ENCODE measurements at regions not wholly inside any gene's neighbourhood (a gene's known extent, or its start where the extent isn't known, plus 50 kb on each side); places are given as distances from the start of the nearest gene placed in this dataset.

- DNase-seq (ENCODE audit: extremely low spot score) = no peak
- CTCF ChIA-PET = no interaction called here
- POLR2A ChIA-PET = no interaction called here
- no peak for TF ChIP-seq FOXK2 (IDR thresholded peaks at IDR 0.05)
- TF ChIP-seq CTBP1 (IDR thresholded peaks at IDR 0.05; ENCODE audit: borderline replicate concordance) = no peak
- no peak for TF ChIP-seq LEF1 (IDR thresholded peaks at IDR 0.05; ENCODE audit: borderline replicate concordance)
- no peak for TF ChIP-seq NFRKB (IDR thresholded peaks at IDR 0.05)
- no peak for TF ChIP-seq ZNF384 (IDR thresholded peaks at IDR 0.05)
- no peak for TF ChIP-seq FOXA1 (IDR thresholded peaks at IDR 0.05)
- TF ChIP-seq TARDBP (IDR thresholded peaks at IDR 0.05) = no peak
- TF ChIP-seq SUZ12 (IDR thresholded peaks at IDR 0.05) = no peak
- TF ChIP-seq ELF4 (IDR thresholded peaks at IDR 0.05) = no peak
- TF ChIP-seq ARNT (IDR thresholded peaks at IDR 0.05) = no peak
Observed at GRCh38 chr18:38459131-38459994, 893.8 kb upstream of the CELF4 start.

DNA sequence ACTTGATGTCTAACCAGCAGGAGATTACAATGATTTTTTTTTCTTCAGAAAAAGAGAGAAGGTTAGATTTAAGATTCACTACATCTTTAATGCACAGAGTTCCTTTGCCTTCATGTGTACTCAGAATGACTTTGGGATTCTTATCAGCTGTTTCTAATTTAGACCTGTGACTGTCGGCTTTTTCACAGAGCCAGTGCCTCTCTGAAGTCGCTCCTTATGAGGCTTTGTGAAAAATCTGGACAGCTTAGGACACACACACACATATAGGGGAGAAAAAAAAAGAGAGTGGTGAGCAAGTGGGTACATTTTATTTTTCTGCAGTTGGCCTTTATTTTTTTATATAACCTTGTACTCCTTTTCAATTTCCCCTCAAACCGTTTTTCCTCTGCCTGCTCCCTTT is 893.1 kb upstream of the CELF4 start:
- CTCF ChIA-PET = no interaction called here
- POLR2A ChIA-PET = no interaction called here
- no peak for DNase-seq (ENCODE audit: extremely low spot score)
- no peak for TF ChIP-seq BHLHE40 (IDR thresholded peaks at IDR 0.05; ENCODE audit: borderline replicate concordance)
- TF ChIP-seq ZNF384 (IDR thresholded peaks at IDR 0.05) = no peak
- no peak for TF ChIP-seq NFRKB (IDR thresholded peaks at IDR 0.05)
- TF ChIP-seq L3MBTL2 (conservative IDR thresholded peaks at IDR 0.05) = no peak
- no peak for TF ChIP-seq ARNT (IDR thresholded peaks at IDR 0.05)
- no peak for TF ChIP-seq CTBP1 (IDR thresholded peaks at IDR 0.05; ENCODE audit: borderline replicate concordance)
- no peak for TF ChIP-seq SUZ12 (IDR thresholded peaks at IDR 0.05)
- no peak for TF ChIP-seq PKNOX1 (IDR thresholded peaks at IDR 0.05)
- no peak for TF ChIP-seq FOXK2 (IDR thresholded peaks at IDR 0.05)
- TF ChIP-seq HDGF (IDR thresholded peaks at IDR 0.05; ENCODE audit: borderline replicate concordance) = no peak
- no peak for TF ChIP-seq TARDBP (IDR thresholded peaks at IDR 0.05)
- no peak for TF ChIP-seq FOXM1 (IDR thresholded peaks at IDR 0.05; ENCODE audit: borderline replicate concordance)
- no peak for TF ChIP-seq FOXA1 (IDR thresholded peaks at IDR 0.05)
- no peak for TF ChIP-seq SP1 (IDR thresholded peaks at IDR 0.05)
- no peak for TF ChIP-seq LEF1 (IDR thresholded peaks at IDR 0.05; ENCODE audit: borderline replicate concordance)

GRCh38 chr18:38456253-38456652 is 890.7 kb upstream of the CELF4 start:
- ChIA-PET POLR2A (no interaction called here), CTCF (no interaction called here)
- TF ChIP-seq FOXM1 (IDR thresholded peaks at IDR 0.05; ENCODE audit: borderline replicate concordance) = no peak
- TF ChIP-seq CTBP1 (IDR thresholded peaks at IDR 0.05; ENCODE audit: borderline replicate concordance) = no peak
- TF ChIP-seq TARDBP (IDR thresholded peaks at IDR 0.05) = no peak
- no peak for TF ChIP-seq LEF1 (IDR thresholded peaks at IDR 0.05; ENCODE audit: borderline replicate concordance)
- no peak for TF ChIP-seq SP1 (IDR thresholded peaks at IDR 0.05)
- TF ChIP-seq ELF4 (IDR thresholded peaks at IDR 0.05) = no peak
- no peak for TF ChIP-seq HDGF (IDR thresholded peaks at IDR 0.05; ENCODE audit: borderline replicate concordance)
- no peak for TF ChIP-seq FOXK2 (IDR thresholded peaks at IDR 0.05)
- TF ChIP-seq PKNOX1 (IDR thresholded peaks at IDR 0.05) = no peak
- TF ChIP-seq ZNF384 (IDR thresholded peaks at IDR 0.05) = no peak
- no peak for TF ChIP-seq L3MBTL2 (conservative IDR thresholded peaks at IDR 0.05)
- TF ChIP-seq SUZ12 (IDR thresholded peaks at IDR 0.05) = no peak
- no peak for DNase-seq (ENCODE audit: extremely low spot score)

GRCh38 chr18:38454764-38455469 is 889.3 kb upstream of the CELF4 start:
- TF ChIP-seq PKNOX1 (IDR thresholded peaks at IDR 0.05) (0 out of 2 replicates have a peak, but pooled peaks have one; percentile 42), ELF4 (IDR thresholded peaks at IDR 0.05) (no peak)
- ChIA-PET CTCF (no interaction called here), POLR2A (no interaction called here)
- DNase-seq (ENCODE audit: extremely low spot score) = no peak

DNA sequence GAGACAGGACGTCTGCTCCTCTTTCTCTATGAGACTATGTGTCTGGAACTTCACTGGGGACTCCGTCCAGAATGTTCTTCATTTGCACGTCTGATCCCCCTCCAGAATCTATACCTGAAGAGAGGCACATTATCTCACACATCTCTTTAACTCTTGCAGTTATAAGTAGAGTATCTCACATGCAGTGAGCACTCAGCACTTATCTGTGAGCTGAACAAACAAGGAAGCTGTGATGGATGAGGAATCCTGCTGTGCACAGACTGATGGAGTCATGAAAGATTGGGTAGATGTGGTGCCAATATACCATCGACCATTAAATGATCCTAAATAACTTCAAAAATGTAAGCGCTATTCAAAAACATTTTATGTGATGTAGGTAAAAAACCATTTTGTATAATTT is 888.3 kb upstream of the CELF4 start:
- no peak for DNase-seq (ENCODE audit: extremely low spot score)
- ChIA-PET CTCF (no interaction called here), POLR2A (no interaction called here)
- no peak for TF ChIP-seq HDGF (IDR thresholded peaks at IDR 0.05; ENCODE audit: borderline replicate concordance)
- TF ChIP-seq PKNOX1 (IDR thresholded peaks at IDR 0.05) = 0 out of 2 replicates have a peak, but pooled peaks have one; percentile 3

- DNase-seq (ENCODE audit: extremely low spot score) = no peak
- CTCF ChIA-PET = no interaction called here
- TF ChIP-seq L3MBTL2 (conservative IDR thresholded peaks at IDR 0.05) = no peak
- TF ChIP-seq FOXK2 (IDR thresholded peaks at IDR 0.05) = no peak
- no peak for TF ChIP-seq ZNF384 (IDR thresholded peaks at IDR 0.05)
- TF ChIP-seq PKNOX1 (IDR thresholded peaks at IDR 0.05) = no peak
- TF ChIP-seq ELF4 (IDR thresholded peaks at IDR 0.05) = no peak
- POLR2A ChIA-PET = no interaction called here
Observed at GRCh38 chr18:38450876-38451275, 885.3 kb upstream of the CELF4 start.

Measured in HEK293T (cell line).